GM18909 (cell line): ENCODE measurements at regions not wholly inside any gene's neighbourhood (a gene's known extent, or its start where the extent isn't known, plus 50 kb on each side); places are given as distances from the start of the nearest gene placed in this dataset.

Experiments used
- ATAC-seq: cut with Tn5 transposase; IDR thresholded peaks from one replicate; pipeline ENCODE4 v1.9.1; 2021; ENCODE audit warnings: mild to moderate bottlenecking; ENCODE audit not compliant: unreplicated experiment, poor library complexity

GRCh38 chr12:74292351-74293194, 245.1 kb upstream of the ATXN7L3B start:
- ATAC-seq, result no peak

DNA sequence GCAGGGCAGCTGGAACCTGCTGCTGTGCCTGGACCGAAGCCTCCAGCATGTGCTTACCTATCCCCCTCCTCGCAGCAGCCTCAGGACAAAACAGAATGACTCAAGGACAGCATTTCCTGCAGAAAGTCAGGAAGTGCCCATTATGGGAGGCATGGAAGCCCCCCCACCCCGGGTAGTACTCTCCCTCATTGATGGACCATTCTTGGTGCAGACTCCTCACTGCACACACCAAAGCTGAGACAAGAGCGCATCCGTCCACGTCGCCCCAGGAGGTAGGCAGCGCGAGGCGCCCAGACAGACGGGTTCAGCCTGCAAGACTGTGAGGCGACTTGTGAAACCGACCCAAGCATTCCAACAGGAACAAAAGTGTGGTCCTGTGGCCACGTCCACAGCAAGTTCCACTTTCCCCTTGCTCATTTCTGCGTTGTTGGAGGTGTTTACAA, 243.9 kb upstream of the ATXN7L3B start:
- no peak for ATAC-seq

DNA sequence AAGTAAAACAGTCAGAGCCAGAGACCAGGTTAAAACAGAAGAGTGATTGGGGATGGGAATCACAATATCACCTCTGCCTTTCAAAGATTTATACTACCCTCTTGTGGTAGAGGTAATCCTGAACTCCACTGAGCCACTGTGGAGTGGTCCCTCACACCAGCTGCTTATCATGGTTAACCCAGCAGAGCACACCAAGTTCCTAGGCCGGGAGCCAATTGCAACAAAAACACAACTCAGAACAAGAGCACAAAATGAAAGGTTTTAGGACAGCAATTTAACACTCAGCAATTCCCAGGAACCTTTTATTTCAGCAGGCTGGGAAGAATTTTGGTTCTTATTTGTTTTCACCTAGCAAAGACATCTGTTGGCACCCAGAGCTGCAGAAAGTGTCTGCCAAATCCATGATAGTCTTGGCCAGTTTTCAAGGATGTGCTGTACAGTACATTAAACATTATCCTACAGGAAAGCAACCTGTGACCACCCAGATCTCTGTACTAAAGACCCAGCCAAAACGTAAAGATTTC, 220.5 kb upstream of the ATXN7L3B start:
- no peak for ATAC-seq

- no peak for ATAC-seq
These were observed 219.9 kb upstream of the ATXN7L3B start for GRCh38 chr12:74317741-74318140.

- ATAC-seq, result no peak
These were observed 217.7 kb upstream of the ATXN7L3B start for GRCh38 chr12:74319886-74320285.

GRCh38 chr12:74321381-74321780, 216.3 kb upstream of the ATXN7L3B start:
- no peak for ATAC-seq

DNA sequence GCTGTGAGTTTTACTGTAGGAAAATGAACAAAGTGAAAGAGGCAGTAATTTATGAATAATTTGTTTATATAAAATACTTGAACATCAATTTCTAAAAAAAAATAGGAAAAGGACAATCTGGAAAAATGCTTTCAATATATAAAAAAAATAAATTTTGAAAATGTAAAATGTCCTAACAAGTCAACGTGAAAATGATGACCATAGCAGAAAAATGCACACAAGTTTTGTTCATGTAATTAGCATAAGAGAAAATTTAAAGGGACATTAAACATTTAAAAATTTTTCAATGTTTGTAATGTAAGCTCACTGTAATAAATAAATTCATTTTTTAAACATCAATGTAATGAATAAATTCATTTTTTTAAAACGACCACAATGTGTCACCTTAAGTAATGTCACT, 214.8 kb upstream of the ATXN7L3B start:
- ATAC-seq, result no peak

DNA sequence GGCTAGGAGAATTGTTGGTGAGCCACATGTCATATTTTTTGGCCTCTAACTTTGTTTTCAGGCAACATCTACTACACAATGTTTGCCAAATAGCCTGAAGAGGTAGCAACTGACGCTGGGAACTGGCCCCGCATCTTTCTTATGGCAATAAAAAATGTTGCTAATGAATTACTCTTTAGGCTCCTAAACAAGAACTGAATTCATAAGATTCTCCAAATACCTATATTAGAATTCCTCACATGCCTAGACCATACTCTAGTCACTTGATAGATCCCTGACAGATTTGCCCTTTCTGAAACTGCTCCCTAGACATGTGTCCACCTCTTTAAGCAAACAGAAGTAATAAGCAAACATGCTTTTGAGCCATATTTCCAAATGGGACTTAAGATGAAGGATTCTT, 209.0 kb upstream of the ATXN7L3B start:
- ATAC-seq, result no peak

GRCh38 chr12:74334780-74335179, 202.9 kb upstream of the ATXN7L3B start:
- no peak for ATAC-seq

- no peak for ATAC-seq
These were observed 199.7 kb upstream of the ATXN7L3B start for GRCh38 chr12:74337951-74338350.

GRCh38 chr12:74339211-74339610, 198.4 kb upstream of the ATXN7L3B start:
- ATAC-seq, result no peak

- no peak for ATAC-seq
These were observed 187.7 kb upstream of the ATXN7L3B start for GRCh38 chr12:74349925-74350324.

DNA sequence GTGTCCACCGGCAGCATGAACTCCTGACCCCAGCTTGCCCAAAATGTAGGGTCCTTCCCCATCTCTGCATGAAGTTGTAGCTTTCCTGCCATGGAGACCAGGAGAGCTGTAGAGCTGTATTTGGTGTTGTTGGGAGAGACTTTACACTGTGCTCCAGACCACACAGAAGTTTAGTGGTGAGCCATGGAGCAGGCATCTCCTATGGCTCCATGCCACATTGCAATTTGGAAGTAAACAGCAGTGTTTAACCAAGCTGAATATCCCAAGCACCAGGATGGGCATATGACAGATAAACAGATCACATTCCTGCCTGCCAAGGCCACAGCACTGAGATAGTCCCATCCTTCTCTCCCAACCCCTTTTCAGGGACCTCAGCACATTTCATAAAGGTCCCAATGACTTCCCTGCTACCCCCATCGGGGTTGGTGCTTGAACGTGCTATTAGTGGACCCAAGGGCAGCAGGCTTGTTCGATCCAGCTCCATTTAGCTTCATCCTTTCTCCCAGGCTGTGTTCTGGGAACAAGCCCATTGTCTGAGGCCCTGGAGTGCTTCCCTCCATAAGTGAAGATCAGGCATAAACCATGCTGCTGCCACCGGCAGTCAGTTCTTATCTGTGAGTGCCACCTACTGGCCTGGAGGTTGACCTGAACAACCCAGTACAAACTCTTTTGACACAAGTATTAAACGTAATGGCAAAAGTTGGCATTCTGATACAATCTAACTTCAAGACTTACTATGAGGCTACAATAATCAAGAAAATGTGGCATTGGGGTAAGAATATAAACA, 172.3 kb upstream of the ATXN7L3B start:
- ATAC-seq, result peak; percentile 86

- ATAC-seq, result no peak
These were observed 166.9 kb upstream of the ATXN7L3B start for GRCh38 chr12:74370608-74371216.

- no peak for ATAC-seq
These were observed 158.5 kb upstream of the ATXN7L3B start for GRCh38 chr12:74379114-74379513.

- no peak for ATAC-seq
These were observed 155.7 kb upstream of the ATXN7L3B start for GRCh38 chr12:74381958-74382357.

GRCh38 chr12:74382983-74383382, 154.7 kb upstream of the ATXN7L3B start:
- no peak for ATAC-seq

GRCh38 chr12:74391283-74391682, 146.4 kb upstream of the ATXN7L3B start:
- ATAC-seq, result no peak

- ATAC-seq, result no peak
These were observed 144.4 kb upstream of the ATXN7L3B start for GRCh38 chr12:74393272-74393671.

DNA sequence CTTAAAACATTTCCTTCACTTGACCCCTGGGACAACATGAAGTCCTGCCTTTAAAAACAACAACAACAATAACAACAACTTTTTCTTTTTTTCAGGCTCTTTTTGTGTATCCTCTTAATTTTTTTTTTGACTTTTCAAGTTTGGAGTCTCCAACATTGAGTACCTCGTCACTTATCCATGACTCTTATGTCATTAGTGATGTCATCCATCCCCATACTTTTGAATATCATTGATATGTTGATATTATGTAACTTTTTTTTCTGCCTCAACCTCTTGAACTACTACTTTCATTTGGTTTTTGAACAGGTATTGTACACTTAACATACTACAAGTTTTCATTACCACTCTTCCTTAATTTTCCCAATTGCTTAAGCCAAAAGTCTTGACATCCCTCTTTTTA, 143.0 kb upstream of the ATXN7L3B start:
- ATAC-seq, result no peak

DNA sequence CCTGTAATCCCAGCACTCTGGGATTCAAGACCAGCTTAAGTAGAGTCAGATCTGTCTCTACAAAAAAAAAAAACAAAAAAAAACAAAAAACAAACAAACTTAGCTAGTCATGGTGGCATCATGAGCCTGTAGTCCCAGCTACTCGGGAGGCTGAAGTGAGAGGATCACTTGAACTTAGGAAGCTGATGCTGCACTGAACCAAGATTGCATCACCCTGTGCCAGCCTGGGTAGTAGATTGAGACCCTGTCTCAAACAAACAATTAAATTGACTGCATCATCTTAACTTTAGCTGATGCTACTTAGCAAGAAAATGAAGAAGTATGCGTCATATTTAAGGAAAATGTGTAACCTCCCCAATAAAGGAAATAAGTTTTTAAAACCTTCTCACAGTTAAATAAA, 136.6 kb upstream of the ATXN7L3B start:
- ATAC-seq, result no peak
